IMR-90 (cell line): ENCODE measurements at regions not wholly inside any gene's neighbourhood (a gene's known extent, or its start where the extent isn't known, plus 50 kb on each side); places are given as distances from the start of the nearest gene placed in this dataset.

ENCODE experiments used
- POLR2A ChIP-seq: IDR thresholded peaks from 2 replicates; pipeline ENCODE4 v1.6.1; 2012; ENCODE audit warnings: mild to moderate bottlenecking, low read depth, low read length
- TF ChIP-seq, protein P1 (sequence below): conservative IDR thresholded peaks from 2 replicates; pipeline ENCODE4 v1.5.1; 2012; ENCODE audit warnings: mild to moderate bottlenecking, low read depth, low read length, improper control_type of control experiment
- TF ChIP-seq, protein P2 (sequence below): fragments of 150-350 bp; IDR thresholded peaks from 2 replicates; pipeline ENCODE4 v1.6.1; 2017; ENCODE audit warnings: mild to moderate bottlenecking, antibody characterized with exemption, low read length, low read depth

GRCh38 chr21:41684381-41685245 is 82.2 kb downstream of the RIPK4 start:
- TF ChIP-seq POLR2A: no peak
- TF ChIP-seq, protein P1, sequence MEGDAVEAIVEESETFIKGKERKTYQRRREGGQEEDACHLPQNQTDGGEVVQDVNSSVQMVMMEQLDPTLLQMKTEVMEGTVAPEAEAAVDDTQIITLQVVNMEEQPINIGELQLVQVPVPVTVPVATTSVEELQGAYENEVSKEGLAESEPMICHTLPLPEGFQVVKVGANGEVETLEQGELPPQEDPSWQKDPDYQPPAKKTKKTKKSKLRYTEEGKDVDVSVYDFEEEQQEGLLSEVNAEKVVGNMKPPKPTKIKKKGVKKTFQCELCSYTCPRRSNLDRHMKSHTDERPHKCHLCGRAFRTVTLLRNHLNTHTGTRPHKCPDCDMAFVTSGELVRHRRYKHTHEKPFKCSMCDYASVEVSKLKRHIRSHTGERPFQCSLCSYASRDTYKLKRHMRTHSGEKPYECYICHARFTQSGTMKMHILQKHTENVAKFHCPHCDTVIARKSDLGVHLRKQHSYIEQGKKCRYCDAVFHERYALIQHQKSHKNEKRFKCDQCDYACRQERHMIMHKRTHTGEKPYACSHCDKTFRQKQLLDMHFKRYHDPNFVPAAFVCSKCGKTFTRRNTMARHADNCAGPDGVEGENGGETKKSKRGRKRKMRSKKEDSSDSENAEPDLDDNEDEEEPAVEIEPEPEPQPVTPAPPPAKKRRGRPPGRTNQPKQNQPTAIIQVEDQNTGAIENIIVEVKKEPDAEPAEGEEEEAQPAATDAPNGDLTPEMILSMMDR: no peak
- TF ChIP-seq, protein P2, sequence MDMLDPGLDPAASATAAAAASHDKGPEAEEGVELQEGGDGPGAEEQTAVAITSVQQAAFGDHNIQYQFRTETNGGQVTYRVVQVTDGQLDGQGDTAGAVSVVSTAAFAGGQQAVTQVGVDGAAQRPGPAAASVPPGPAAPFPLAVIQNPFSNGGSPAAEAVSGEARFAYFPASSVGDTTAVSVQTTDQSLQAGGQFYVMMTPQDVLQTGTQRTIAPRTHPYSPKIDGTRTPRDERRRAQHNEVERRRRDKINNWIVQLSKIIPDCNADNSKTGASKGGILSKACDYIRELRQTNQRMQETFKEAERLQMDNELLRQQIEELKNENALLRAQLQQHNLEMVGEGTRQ: no peak
